K562 (cell line): ENCODE measurements at regions not wholly inside any gene's neighbourhood (a gene's known extent, or its start where the extent isn't known, plus 50 kb on each side); places are given as distances from the start of the nearest gene placed in this dataset.

Experiments
- ARID1B ChIP-seq: fragments of 450-650 bp; IDR thresholded peaks from 2 replicates; pipeline ENCODE4 v1.6.1; 2016; ENCODE audit warnings: antibody characterized with exemption, mild to moderate bottlenecking, inconsistent platforms
- ASH1L ChIP-seq: fragments of 450-650 bp; IDR thresholded peaks from 2 replicates; pipeline ENCODE4 v1.6.1; 2018; ENCODE audit warnings: borderline replicate concordance, mild to moderate bottlenecking, low read depth; ENCODE audit not compliant: partially characterized antibody
- CBFA2T3 ChIP-seq: fragments of 450-650 bp; IDR thresholded peaks from 2 replicates; pipeline ENCODE4 v1.6.1; 2017
- CEBPB ChIP-seq: fragments of 450-650 bp; IDR thresholded peaks from 2 replicates; pipeline ENCODE4 v1.6.1; 2016; ENCODE audit warnings: missing genetic modification characterization, missing compliant biosample characterization
- GABPA ChIP-seq: fragments of 200-800 bp; sonication (Bioruptor generic); conservative IDR thresholded peaks from 2 replicates; pipeline ENCODE4 v1.6.1; 2016; ENCODE audit warnings: low read depth, missing genetic modification characterization, missing compliant biosample characterization
- HLTF ChIP-seq: fragments of 450-650 bp; IDR thresholded peaks from 2 replicates; pipeline ENCODE4 v1.6.1; 2016
- IFI16 ChIP-seq: fragments of 250-450 bp; sonication (Bioruptor Pico); IDR thresholded peaks from 2 replicates; pipeline ENCODE4 v2.1.2; 2022; ENCODE audit warnings: mild to moderate bottlenecking, inconsistent platforms
- JUND ChIP-seq, 2 experiments: IDR thresholded peaks; 2 replicates in 1 of 2; 3 replicates in 1 of 2; pipeline ENCODE4 v1.6.1; 2011; ENCODE audit warnings: borderline replicate concordance in 2 of 2, low read depth in 2 of 2, low read length in 2 of 2, improper control_type of control experiment in 1 of 2, missing biosample characterization in 1 of 2, missing genetic modification characterization in 1 of 2, missing genetic modification reagents in 1 of 2
- KDM4B ChIP-seq, 2 experiments: fragments of 450-650 bp in 1 of 2; sonication (generic) in 1 of 2; IDR thresholded peaks; 2 replicates each; pipeline ENCODE4 v1.6.1; 2016 to 2017; ENCODE audit warnings: borderline replicate concordance in 2 of 2, antibody characterized with exemption in 1 of 2, low read depth in 1 of 2, mild to moderate bottlenecking in 1 of 2
- KLF1 ChIP-seq: fragments of 450-650 bp; IDR thresholded peaks from 2 replicates; pipeline ENCODE4 v1.6.1; 2016; ENCODE audit warnings: missing genetic modification characterization, missing compliant biosample characterization
- KLF6 ChIP-seq: fragments of 250-450 bp; sonication (Bioruptor Pico); IDR thresholded peaks from 2 replicates; pipeline ENCODE4 v1.4.0; 2020; ENCODE audit warnings: mild to moderate bottlenecking, moderate library complexity, borderline replicate concordance
- LCOR ChIP-seq: sonication (generic); formaldehyde crosslinking; IDR thresholded peaks from 2 replicates; pipeline ENCODE4 v1.8.0; 2022; ENCODE audit warnings: mild to moderate bottlenecking, missing genetic modification reagents
- MBD1 ChIP-seq: fragments of 250-450 bp; sonication (Bioruptor Pico); IDR thresholded peaks from 2 replicates; pipeline ENCODE4 v1.8.0; 2022; ENCODE audit warnings: inconsistent platforms
- MCM3 ChIP-seq: fragments of 450-650 bp; IDR thresholded peaks from 2 replicates; pipeline ENCODE4 v1.6.1; 2016
- MEIS2 ChIP-seq: fragments of 450-650 bp; IDR thresholded peaks from 2 replicates; pipeline ENCODE4 v1.6.1; 2014; ENCODE audit warnings: mild to moderate bottlenecking; ENCODE audit not compliant: partially characterized antibody
- RBM22 ChIP-seq: fragments of 200-400 bp; formaldehyde crosslinking; IDR thresholded peaks from 2 replicates; pipeline ENCODE4 v1.6.1; 2018; ENCODE audit warnings: low read length, low read depth; ENCODE audit not compliant: poor library complexity, severe bottlenecking
- RHOXF2B ChIP-seq: fragments of 250-450 bp; sonication (Bioruptor Pico); conservative IDR thresholded peaks from 2 replicates; pipeline ENCODE4 v1.5.1; 2021
- SMAD4 ChIP-seq: fragments of 250-450 bp; sonication (Bioruptor Pico); conservative IDR thresholded peaks from 2 replicates; pipeline ENCODE4 v1.8.0; 2021; ENCODE audit warnings: inconsistent platforms, mild to moderate bottlenecking, moderate library complexity
- SNIP1 ChIP-seq: fragments of 450-650 bp; IDR thresholded peaks from 2 replicates; pipeline ENCODE4 v1.7.1; 2017; ENCODE audit warnings: low read depth, mild to moderate bottlenecking
- TCF3 ChIP-seq: sonication (generic); formaldehyde crosslinking; IDR thresholded peaks from 2 replicates; pipeline ENCODE4 v1.4.0; 2020; ENCODE audit warnings: mild to moderate bottlenecking, missing genetic modification reagents
- ZFP36 ChIP-seq: fragments of 150-350 bp; IDR thresholded peaks from 2 replicates; pipeline ENCODE4 v1.6.1; 2018; ENCODE audit warnings: low read length, low read depth; ENCODE audit not compliant: partially characterized antibody
- ZNF584 ChIP-seq: fragments of 200-800 bp; sonication (Bioruptor generic); IDR thresholded peaks from 2 replicates; pipeline ENCODE4 v1.6.1; 2016; ENCODE audit warnings: low read depth, mild to moderate bottlenecking, missing genetic modification characterization, missing compliant biosample characterization
- ZNF589 ChIP-seq: fragments of 200-800 bp; sonication (Bioruptor generic); IDR thresholded peaks from 2 replicates; pipeline ENCODE4 v1.6.1; 2016; ENCODE audit warnings: low read depth, missing genetic modification characterization, missing compliant biosample characterization
- TF ChIP-seq, protein P1 (sequence below), 3 experiments: fragments of 200-800 bp in 1 of 3; fragments of 250-450 bp in 1 of 3; fragments of 450-650 bp in 1 of 3; sonication (Bioruptor Pico) in 1 of 3; sonication (Bioruptor generic) in 1 of 3; formaldehyde crosslinking in 1 of 3; IDR thresholded peaks; 2 replicates each; pipeline versions ENCODE4 v1.6.1 to v1.8.0; 2016 to 2022; ENCODE audit warnings: mild to moderate bottlenecking in 2 of 3, missing genetic modification characterization in 2 of 3, missing compliant biosample characterization in 1 of 3, moderate library complexity in 1 of 3
- TF ChIP-seq, protein P2 (sequence below): fragments of 450-650 bp; IDR thresholded peaks from 2 replicates; pipeline ENCODE4 v1.6.1; 2016

DNA sequence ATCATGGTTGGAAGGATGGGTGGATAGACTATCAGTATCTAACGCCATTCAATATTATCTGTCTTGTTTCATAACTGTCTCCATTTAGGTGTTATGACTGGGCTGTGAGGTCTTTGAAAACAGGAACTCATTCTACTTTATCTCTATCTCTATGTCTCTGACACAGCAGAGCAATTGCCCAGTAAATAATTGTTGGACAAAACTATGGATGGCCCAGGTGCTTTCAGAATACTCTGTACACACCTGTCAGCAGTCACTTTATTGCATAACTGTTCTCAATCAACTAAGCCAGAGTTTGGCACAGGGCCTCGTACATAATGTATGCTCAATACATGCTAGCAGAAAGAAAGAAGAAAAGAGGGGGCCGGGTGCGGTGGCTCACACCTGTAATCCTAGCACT lies 210.3 kb downstream of the OPA1 start (continued):
- TF ChIP-seq, protein P1, sequence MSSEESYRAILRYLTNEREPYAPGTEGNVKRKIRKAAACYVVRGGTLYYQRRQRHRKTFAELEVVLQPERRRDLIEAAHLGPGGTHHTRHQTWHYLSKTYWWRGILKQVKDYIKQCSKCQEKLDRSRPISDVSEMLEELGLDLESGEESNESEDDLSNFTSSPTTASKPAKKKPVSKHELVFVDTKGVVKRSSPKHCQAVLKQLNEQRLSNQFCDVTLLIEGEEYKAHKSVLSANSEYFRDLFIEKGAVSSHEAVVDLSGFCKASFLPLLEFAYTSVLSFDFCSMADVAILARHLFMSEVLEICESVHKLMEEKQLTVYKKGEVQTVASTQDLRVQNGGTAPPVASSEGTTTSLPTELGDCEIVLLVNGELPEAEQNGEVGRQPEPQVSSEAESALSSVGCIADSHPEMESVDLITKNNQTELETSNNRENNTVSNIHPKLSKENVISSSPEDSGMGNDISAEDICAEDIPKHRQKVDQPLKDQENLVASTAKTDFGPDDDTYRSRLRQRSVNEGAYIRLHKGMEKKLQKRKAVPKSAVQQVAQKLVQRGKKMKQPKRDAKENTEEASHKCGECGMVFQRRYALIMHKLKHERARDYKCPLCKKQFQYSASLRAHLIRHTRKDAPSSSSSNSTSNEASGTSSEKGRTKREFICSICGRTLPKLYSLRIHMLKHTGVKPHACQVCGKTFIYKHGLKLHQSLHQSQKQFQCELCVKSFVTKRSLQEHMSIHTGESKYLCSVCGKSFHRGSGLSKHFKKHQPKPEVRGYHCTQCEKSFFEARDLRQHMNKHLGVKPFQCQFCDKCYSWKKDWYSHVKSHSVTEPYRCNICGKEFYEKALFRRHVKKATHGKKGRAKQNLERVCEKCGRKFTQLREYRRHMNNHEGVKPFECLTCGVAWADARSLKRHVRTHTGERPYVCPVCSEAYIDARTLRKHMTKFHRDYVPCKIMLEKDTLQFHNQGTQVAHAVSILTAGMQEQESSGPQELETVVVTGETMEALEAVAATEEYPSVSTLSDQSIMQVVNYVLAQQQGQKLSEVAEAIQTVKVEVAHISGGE (CRISPR knock-in tag; IDR thresholded peaks at IDR 0.05), result no peak
- TF ChIP-seq, protein P2, sequence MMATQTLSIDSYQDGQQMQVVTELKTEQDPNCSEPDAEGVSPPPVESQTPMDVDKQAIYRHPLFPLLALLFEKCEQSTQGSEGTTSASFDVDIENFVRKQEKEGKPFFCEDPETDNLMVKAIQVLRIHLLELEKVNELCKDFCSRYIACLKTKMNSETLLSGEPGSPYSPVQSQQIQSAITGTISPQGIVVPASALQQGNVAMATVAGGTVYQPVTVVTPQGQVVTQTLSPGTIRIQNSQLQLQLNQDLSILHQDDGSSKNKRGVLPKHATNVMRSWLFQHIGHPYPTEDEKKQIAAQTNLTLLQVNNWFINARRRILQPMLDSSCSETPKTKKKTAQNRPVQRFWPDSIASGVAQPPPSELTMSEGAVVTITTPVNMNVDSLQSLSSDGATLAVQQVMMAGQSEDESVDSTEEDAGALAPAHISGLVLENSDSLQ, result peak; percentile 13; the same call in 1 of the 2 replicates
- TF ChIP-seq ASH1L (no peak), LCOR (no peak), KDM4B (IDR thresholded peaks at IDR 0.05; ENCODE audit: borderline replicate concordance in 2 of 2, low read depth in 1 of 2) (no peak), HLTF (no peak), ZFP36 (no peak), KLF6 (no peak), SMAD4 (CRISPR knock-in tag) (peak; percentile 87), CBFA2T3 (0 out of 2 replicates have a peak, but pooled peaks have one; percentile 25), GABPA (tag) (no peak), RHOXF2B (no peak), ARID1B (peak; percentile 46), JUND (IDR thresholded peaks at IDR 0.05; ENCODE audit: borderline replicate concordance, low read depth, low read length) (no peak), JUND (tag; IDR thresholded peaks at IDR 0.05; ENCODE audit: borderline replicate concordance, low read depth, low read length) (no peak; the same call in 2 of the 3 replicates), CEBPB (0 out of 2 replicates have a peak, but pooled peaks have one; percentile 31), KLF1 (tag) (no peak), RBM22 (no peak), TCF3 (CRISPR knock-in tag) (0 out of 2 replicates have a peak, but pooled peaks have one; percentile 11), ZNF589 (CRISPR knock-in tag) (no peak), MBD1 (CRISPR knock-in tag) (no peak), IFI16 (CRISPR knock-in tag) (no peak), MEIS2 (peak; percentile 39), MCM3 (no peak), ZNF584 (no peak), SNIP1 (no peak)
